T-helper 17 cell (primary cell): ENCODE measurements at regions not wholly inside any gene's neighbourhood (a gene's known extent, or its start where the extent isn't known, plus 50 kb on each side); places are given as distances from the start of the nearest gene placed in this dataset.
"Not testable (repeated sequence)": the region's sequence is repeated elsewhere in the genome, so short reads cannot be mapped to it uniquely, and the experiment has no call there.

Experiments used
- ATAC-seq: fragments of 150-1000 bp; cut with Tn5 transposase; 2 replicates; pipeline ENCODE4 v1.10.0; 2021; ENCODE audit warnings: mild to moderate bottlenecking, moderate library complexity
- DNase-seq, 3 donors: peaks; one replicate each; pipeline versions ENCODE4 v3.0.0 to v3.0.0-alpha.2; 2020 to 2021
- H3K9me3 ChIP-seq: one replicate; pipeline ENCODE4 v1.7.0; 2013; ENCODE audit warnings: low read length, mild to moderate bottlenecking; ENCODE audit not compliant: control insufficient read depth, poor library complexity, severe bottlenecking
- H3K27ac Mint-ChIP-seq: one replicate; pipeline ENCODE4 v1.8.0; 2022; ENCODE audit warnings: mild to moderate bottlenecking, moderate library complexity, mixed read lengths
- H3K27me3 Mint-ChIP-seq: one replicate; pipeline ENCODE4 v1.8.0; 2022; ENCODE audit warnings: mixed read lengths
- H3K36me3 Mint-ChIP-seq: one replicate; pipeline ENCODE4 v1.8.0; 2022; ENCODE audit warnings: low read depth, mixed read lengths
- H3K4me1 Mint-ChIP-seq: one replicate; pipeline ENCODE4 v1.8.0; 2022; ENCODE audit warnings: mild to moderate bottlenecking, mixed read lengths
- H3K4me3 Mint-ChIP-seq: one replicate; pipeline ENCODE4 v1.8.0; 2022; ENCODE audit warnings: mild to moderate bottlenecking, moderate library complexity, mixed read lengths

GRCh38 chr1:149635290-149635899 lies 51.7 kb downstream of the PPIAL4C start:
- not testable (repeated sequence) for H3K36me3 Mint-ChIP-seq, ATAC-seq, H3K9me3 ChIP-seq, DNase-seq, H3K27me3 Mint-ChIP-seq
- H3K4me3 Mint-ChIP-seq = peak overlapping the region; percentile 92
- H3K4me1 Mint-ChIP-seq = peaks cover 23% of the 10 kb centered on the region
- peak overlapping the region; percentile 99 for H3K27ac Mint-ChIP-seq

- DNase-seq (peak; percentile 77 to 86 (median 82)), ATAC-seq (peak; percentile 85)
- not testable (repeated sequence) for H3K27me3 Mint-ChIP-seq, H3K36me3 Mint-ChIP-seq, H3K9me3 ChIP-seq
- Mint-ChIP-seq H3K27ac (peak overlapping the region; percentile 99), H3K4me1 (peaks cover 20% of the 10 kb centered on the region), H3K4me3 (peak overlapping the region; percentile 92)
Observed at GRCh38 chr1:149636286-149637122, 52.9 kb downstream of the PPIAL4C start.

- not testable (repeated sequence) for H3K27me3 Mint-ChIP-seq, H3K9me3 ChIP-seq, H3K36me3 Mint-ChIP-seq, DNase-seq, ATAC-seq
- Mint-ChIP-seq H3K4me3 (peak overlapping the region; percentile 58), H3K4me1 (peaks cover 24% of the 10 kb centered on the region), H3K27ac (peak overlapping the region; percentile 65)
Observed at GRCh38 chr1:149638481-149638880, 54.8 kb downstream of the PPIAL4C start.

GRCh38 chr1:149638901-149639658 lies 55.4 kb downstream of the PPIAL4C start:
- H3K4me1 Mint-ChIP-seq = peaks cover 22% of the 10 kb centered on the region
- not testable (repeated sequence) for H3K27me3 Mint-ChIP-seq, DNase-seq, H3K4me3 Mint-ChIP-seq, H3K36me3 Mint-ChIP-seq, ATAC-seq, H3K9me3 ChIP-seq
- peak overlapping the region; percentile 65 for H3K27ac Mint-ChIP-seq

GRCh38 chr1:149641179-149641578 lies 57.5 kb downstream of the PPIAL4C start:
- H3K4me3 Mint-ChIP-seq, DNase-seq, H3K9me3 ChIP-seq, H3K27me3 Mint-ChIP-seq, ATAC-seq, H3K36me3 Mint-ChIP-seq: not testable (repeated sequence)
- H3K4me1 Mint-ChIP-seq = peaks cover 15% of the 10 kb centered on the region
- peak overlapping the region; percentile 16 for H3K27ac Mint-ChIP-seq

- H3K27ac Mint-ChIP-seq = peak overlapping the region; percentile 70
- DNase-seq, H3K27me3 Mint-ChIP-seq, ATAC-seq, H3K36me3 Mint-ChIP-seq, H3K4me1 Mint-ChIP-seq, H3K9me3 ChIP-seq: not testable (repeated sequence)
- H3K4me3 Mint-ChIP-seq = peak overlapping the region; percentile 36
Observed at GRCh38 chr1:149644818-149645217, 61.2 kb downstream of the PPIAL4C start.

- H3K36me3 Mint-ChIP-seq, H3K4me1 Mint-ChIP-seq, H3K9me3 ChIP-seq, H3K27me3 Mint-ChIP-seq, DNase-seq: not testable (repeated sequence)
- Mint-ChIP-seq H3K4me3 (peak overlapping the region; percentile 92), H3K27ac (peak overlapping the region; percentile 85)
- peak; percentile 72 for ATAC-seq
Observed at GRCh38 chr1:149646360-149647017, 62.8 kb downstream of the PPIAL4C start.

- H3K27me3 Mint-ChIP-seq, DNase-seq, H3K4me1 Mint-ChIP-seq, H3K36me3 Mint-ChIP-seq, H3K27ac Mint-ChIP-seq, H3K9me3 ChIP-seq: not testable (repeated sequence)
- peak; percentile 62 for ATAC-seq
- H3K4me3 Mint-ChIP-seq = peak overlapping the region; percentile 92
Observed at GRCh38 chr1:149647018-149647373, 63.3 kb downstream of the PPIAL4C start.

- H3K27me3 Mint-ChIP-seq, H3K9me3 ChIP-seq, DNase-seq, H3K27ac Mint-ChIP-seq, H3K4me1 Mint-ChIP-seq, ATAC-seq, H3K4me3 Mint-ChIP-seq, H3K36me3 Mint-ChIP-seq: not testable (repeated sequence)
Observed at GRCh38 chr1:149657750-149658149, 74.1 kb downstream of the PPIAL4C start.

- not testable (repeated sequence) for H3K4me3 Mint-ChIP-seq, H3K9me3 ChIP-seq, H3K4me1 Mint-ChIP-seq, H3K27me3 Mint-ChIP-seq, H3K27ac Mint-ChIP-seq, ATAC-seq, H3K36me3 Mint-ChIP-seq, DNase-seq
Observed at GRCh38 chr1:149658175-149658574, 74.5 kb downstream of the PPIAL4C start.

GRCh38 chr1:149664624-149665023 lies 81.0 kb downstream of the PPIAL4C start:
- not testable (repeated sequence) for H3K36me3 Mint-ChIP-seq, DNase-seq, H3K9me3 ChIP-seq, ATAC-seq, H3K27ac Mint-ChIP-seq, H3K27me3 Mint-ChIP-seq, H3K4me3 Mint-ChIP-seq, H3K4me1 Mint-ChIP-seq

GRCh38 chr1:149665033-149665432 lies 81.4 kb downstream of the PPIAL4C start:
- not testable (repeated sequence) for H3K9me3 ChIP-seq, H3K27ac Mint-ChIP-seq, H3K27me3 Mint-ChIP-seq, H3K4me3 Mint-ChIP-seq, H3K36me3 Mint-ChIP-seq, ATAC-seq, H3K4me1 Mint-ChIP-seq, DNase-seq

- H3K4me3 Mint-ChIP-seq, H3K9me3 ChIP-seq, ATAC-seq, H3K27me3 Mint-ChIP-seq, DNase-seq, H3K36me3 Mint-ChIP-seq, H3K27ac Mint-ChIP-seq, H3K4me1 Mint-ChIP-seq: not testable (repeated sequence)
Observed at GRCh38 chr1:149665528-149665927, 81.9 kb downstream of the PPIAL4C start.
